Posterior vena cava (tissue), 2 donors: ENCODE measurements at regions not wholly inside any gene's neighbourhood (a gene's known extent, or its start where the extent isn't known, plus 50 kb on each side); places are given as distances from the start of the nearest gene placed in this dataset.
A peak's percentile ranks its signal among the peaks of the same experiment; 100 is the strongest.

Experiments used
- DNase-seq: peaks from one replicate; pipeline ENCODE4 v3.0.0-alpha.2; 2020; ENCODE audit warnings: low spot score
- intact Hi-C, 2 donors: fragments of 100-400 bp; cut with DNase I; formaldehyde crosslinking; loops; one replicate each; pipeline versions ENCODE4 v1.14.1 to v1.14.2; 2022 to 2023
- donor health status: DM: yes; HTN: yes; CAD: no.
- donor health status: DM: yes; HTN: yes; CAD: no.

- DNase-seq = no peak
- intact Hi-C loops = no loop called here
Measured at GRCh38 chr9:127553793-127554192, 58.3 kb upstream of the STXBP1 start.

- DNase-seq = no peak
- intact Hi-C loops = no loop called here
Measured at GRCh38 chr9:127554966-127555839, 56.9 kb upstream of the STXBP1 start.

GRCh38 chr9:127555840-127556820 lies 55.9 kb upstream of the STXBP1 start:
- intact Hi-C loops = no loop called here
- DNase-seq = peak; percentile 95

- intact Hi-C loops = no loop called here
- DNase-seq = no peak
Measured at GRCh38 chr9:127556871-127557270, 55.2 kb upstream of the STXBP1 start.

GRCh38 chr9:127557466-127557869 lies 54.6 kb upstream of the STXBP1 start:
- intact Hi-C loops = no loop called here
- no peak for DNase-seq

GRCh38 chr9:127557998-127558546 lies 54.0 kb upstream of the STXBP1 start:
- intact Hi-C loops = no loop called here
- no peak for DNase-seq

- no peak for DNase-seq
- intact Hi-C loops = no loop called here
Measured at GRCh38 chr9:127558581-127559246, 53.4 kb upstream of the STXBP1 start.

GRCh38 chr9:127559247-127559680 lies 52.8 kb upstream of the STXBP1 start:
- intact Hi-C loops = no loop called here
- no peak for DNase-seq

GRCh38 chr9:127561491-127562278 lies 50.4 kb upstream of the STXBP1 start:
- DNase-seq = peak; percentile 96
- intact Hi-C loops = no loop called here
